ENCODE measurements at regions not wholly inside any gene's neighbourhood (a gene's known extent, or its start where the extent isn't known, plus 50 kb on each side); places are given as distances from the start of the nearest gene placed in this dataset.

- TF ChIP-seq ZNF366 (tag by site-specific recombination; conservative IDR thresholded peaks at IDR 0.05) (no peak), RBAK (tag by site-specific recombination; IDR thresholded peaks at IDR 0.05) (no peak), OVOL3 (tag by site-specific recombination; IDR thresholded peaks at IDR 0.05) (no peak), SP2 (tag by site-specific recombination; IDR thresholded peaks at IDR 0.05) (no peak), ZNF274 (IDR thresholded peaks at IDR 0.05; ENCODE audit: low read length) (no peak), ZNF274 (tag by site-specific recombination; IDR thresholded peaks at IDR 0.05; ENCODE audit: borderline replicate concordance) (no peak), REST (tag by site-specific recombination; IDR thresholded peaks at IDR 0.05) (no peak), KLF9 (tag by site-specific recombination; IDR thresholded peaks at IDR 0.05; ENCODE audit: low read depth) (no peak)
- TF ChIP-seq, protein P1, sequence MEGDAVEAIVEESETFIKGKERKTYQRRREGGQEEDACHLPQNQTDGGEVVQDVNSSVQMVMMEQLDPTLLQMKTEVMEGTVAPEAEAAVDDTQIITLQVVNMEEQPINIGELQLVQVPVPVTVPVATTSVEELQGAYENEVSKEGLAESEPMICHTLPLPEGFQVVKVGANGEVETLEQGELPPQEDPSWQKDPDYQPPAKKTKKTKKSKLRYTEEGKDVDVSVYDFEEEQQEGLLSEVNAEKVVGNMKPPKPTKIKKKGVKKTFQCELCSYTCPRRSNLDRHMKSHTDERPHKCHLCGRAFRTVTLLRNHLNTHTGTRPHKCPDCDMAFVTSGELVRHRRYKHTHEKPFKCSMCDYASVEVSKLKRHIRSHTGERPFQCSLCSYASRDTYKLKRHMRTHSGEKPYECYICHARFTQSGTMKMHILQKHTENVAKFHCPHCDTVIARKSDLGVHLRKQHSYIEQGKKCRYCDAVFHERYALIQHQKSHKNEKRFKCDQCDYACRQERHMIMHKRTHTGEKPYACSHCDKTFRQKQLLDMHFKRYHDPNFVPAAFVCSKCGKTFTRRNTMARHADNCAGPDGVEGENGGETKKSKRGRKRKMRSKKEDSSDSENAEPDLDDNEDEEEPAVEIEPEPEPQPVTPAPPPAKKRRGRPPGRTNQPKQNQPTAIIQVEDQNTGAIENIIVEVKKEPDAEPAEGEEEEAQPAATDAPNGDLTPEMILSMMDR (tag by site-specific recombination; IDR thresholded peaks at IDR 0.05) = no peak
- TF ChIP-seq, protein P2, sequence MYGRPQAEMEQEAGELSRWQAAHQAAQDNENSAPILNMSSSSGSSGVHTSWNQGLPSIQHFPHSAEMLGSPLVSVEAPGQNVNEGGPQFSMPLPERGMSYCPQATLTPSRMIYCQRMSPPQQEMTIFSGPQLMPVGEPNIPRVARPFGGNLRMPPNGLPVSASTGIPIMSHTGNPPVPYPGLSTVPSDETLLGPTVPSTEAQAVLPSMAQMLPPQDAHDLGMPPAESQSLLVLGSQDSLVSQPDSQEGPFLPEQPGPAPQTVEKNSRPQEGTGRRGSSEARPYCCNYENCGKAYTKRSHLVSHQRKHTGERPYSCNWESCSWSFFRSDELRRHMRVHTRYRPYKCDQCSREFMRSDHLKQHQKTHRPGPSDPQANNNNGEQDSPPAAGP (tag by site-specific recombination; IDR thresholded peaks at IDR 0.05) = no peak
Observed at GRCh38 chr1:244216836-244217235, 165.8 kb downstream of the ZBTB18 start.
